Panc1 (cell line): ENCODE measurements at regions not wholly inside any gene's neighbourhood (a gene's known extent, or its start where the extent isn't known, plus 50 kb on each side); places are given as distances from the start of the nearest gene placed in this dataset.

Source experiments
- CTCF ChIP-seq: fragments of 450-650 bp; IDR thresholded peaks from 2 replicates; pipeline ENCODE4 v1.5.1; 2017; ENCODE audit warnings: mild to moderate bottlenecking
- POLR2AphosphoS5 ChIP-seq: IDR thresholded peaks from 2 replicates; pipeline ENCODE4 v1.6.1; 2012; ENCODE audit warnings: mild to moderate bottlenecking, low read depth, low read length, moderate library complexity
- REST ChIP-seq, 2 experiments: IDR thresholded peaks; 2 replicates each; pipeline ENCODE4 v1.6.1; 2011 to 2012; ENCODE audit warnings: low read depth in 2 of 2, control low read depth in 1 of 2, low read length in 1 of 2, mild to moderate bottlenecking in 1 of 2, moderate library complexity in 1 of 2; ENCODE audit not compliant: insufficient read depth in 1 of 2

DNA sequence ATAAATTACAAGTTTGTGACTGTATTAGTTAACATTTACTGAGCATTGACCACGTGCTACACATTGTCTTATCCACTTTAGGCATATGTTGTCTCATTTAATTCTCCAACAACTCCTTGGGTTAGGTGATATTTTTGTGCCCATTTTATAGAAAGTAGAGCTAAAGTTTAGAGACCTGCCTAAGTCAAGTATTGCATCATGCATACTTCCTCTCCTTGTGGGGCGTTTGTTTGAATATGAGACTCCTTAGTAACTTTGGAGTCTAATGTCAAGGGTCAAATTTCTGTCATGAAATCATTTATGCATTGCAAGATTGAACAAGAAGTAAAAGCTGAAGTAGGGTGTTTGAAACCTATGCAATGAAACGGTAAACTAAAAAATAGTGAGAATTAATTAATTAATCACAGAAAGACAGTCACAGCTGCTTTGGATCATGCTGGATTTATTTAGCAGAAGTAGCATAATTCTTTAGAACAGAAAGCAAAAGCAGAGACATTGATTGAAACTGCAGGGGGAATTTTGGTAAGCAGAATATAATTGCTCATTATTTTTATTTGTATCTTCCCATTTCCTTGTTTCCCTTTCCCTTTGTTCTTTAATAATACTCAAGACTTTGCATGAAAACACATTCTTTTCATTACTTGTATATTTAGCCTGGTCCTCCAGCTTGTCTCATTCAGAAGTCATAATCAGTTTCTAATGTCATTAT, 1374.4 kb upstream of the GJE1 start:
- TF ChIP-seq REST (IDR thresholded peaks at IDR 0.05; ENCODE audit: insufficient read depth in 1 of 2, low read depth in 2 of 2, low read length in 1 of 2) (no peak), CTCF (no peak), POLR2AphosphoS5 (no peak)
